Stimulated activated CD4-positive, alpha-beta T cell treated with anti-CD3 and anti-CD28 coated beads, Interleukin-1b, Interleukin-23, amount 100 ng/mL, for 48 hours (primary cell): ENCODE measurements at regions not wholly inside any gene's neighbourhood (a gene's known extent, or its start where the extent isn't known, plus 50 kb on each side); places are given as distances from the start of the nearest gene placed in this dataset.
A peak's percentile ranks its signal among the peaks of the same experiment; 100 is the strongest.
"Not testable (repeated sequence)": the region's sequence is repeated elsewhere in the genome, so short reads cannot be mapped to it uniquely, and the experiment has no call there.

Experiments used
- DNase-seq: peaks from one replicate; pipeline ENCODE4 v3.0.0-alpha.2; 2020

GRCh38 chr6:13874191-13874549, 50.6 kb upstream of the RNF182 start:
- DNase-seq = no peak

DNA sequence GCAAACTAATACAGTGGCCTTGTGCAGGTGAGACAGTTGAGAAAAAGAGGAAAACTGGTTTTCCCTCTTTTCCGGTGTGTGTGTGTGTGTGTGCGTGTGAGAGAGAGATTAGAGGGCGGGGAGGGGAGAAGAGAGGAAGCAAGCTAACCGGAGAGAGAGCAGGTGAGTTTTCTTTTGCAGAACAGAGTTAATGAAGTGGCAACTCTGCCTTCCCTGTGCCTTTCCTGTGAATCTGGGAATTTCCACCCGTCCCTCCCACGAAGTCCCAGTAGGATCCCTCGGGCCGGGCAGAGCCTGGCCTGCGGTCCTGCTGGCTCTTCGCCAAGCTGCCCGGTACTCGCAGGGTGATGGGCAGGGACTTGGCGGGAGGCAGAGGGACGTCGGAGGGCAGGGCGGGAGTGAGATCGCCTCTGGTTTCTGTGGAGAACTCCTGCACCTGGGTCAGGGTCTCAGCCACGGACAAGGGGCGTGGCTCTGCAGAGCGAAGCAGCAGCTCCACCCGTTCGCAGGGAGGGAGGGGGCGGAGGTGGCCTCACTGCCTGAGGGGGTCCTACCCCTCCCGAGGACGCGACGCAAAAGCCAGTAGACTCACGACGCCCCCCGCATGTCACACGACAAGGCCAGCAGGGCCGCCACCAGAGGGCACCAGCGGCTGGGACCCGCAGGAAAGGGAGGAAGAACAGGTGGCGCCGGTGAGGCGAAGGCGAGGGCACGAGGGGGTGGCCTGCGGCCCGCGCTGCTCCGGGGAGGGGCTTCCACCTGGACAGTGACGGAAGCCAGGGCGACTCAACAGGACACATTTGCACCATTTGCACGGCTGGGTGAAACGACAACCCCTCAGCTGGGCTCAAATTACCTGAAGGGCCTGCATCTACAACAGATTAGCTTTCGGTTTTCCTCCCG, 51.2 kb upstream of the RNF182 start:
- peak; percentile 70 for DNase-seq

DNA sequence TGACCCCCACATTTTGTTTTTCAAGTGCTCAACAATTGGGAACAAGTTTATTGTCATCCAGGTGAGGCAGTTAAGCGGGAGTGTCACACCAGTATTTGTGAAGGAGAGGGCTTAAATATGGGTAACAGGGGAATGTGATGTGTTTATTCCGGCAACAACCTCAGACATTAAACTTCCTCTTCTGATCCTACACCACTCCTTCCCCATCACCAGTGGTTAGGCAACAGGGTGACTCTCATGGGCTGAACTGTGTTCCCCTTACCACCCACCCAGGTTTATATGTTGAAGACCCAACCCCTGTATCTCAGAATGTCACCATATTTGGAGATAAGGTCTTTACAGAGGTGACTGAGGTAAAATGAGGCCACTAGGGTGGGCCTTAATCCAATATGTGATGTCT, 52.1 kb upstream of the RNF182 start:
- DNase-seq = no peak

DNA sequence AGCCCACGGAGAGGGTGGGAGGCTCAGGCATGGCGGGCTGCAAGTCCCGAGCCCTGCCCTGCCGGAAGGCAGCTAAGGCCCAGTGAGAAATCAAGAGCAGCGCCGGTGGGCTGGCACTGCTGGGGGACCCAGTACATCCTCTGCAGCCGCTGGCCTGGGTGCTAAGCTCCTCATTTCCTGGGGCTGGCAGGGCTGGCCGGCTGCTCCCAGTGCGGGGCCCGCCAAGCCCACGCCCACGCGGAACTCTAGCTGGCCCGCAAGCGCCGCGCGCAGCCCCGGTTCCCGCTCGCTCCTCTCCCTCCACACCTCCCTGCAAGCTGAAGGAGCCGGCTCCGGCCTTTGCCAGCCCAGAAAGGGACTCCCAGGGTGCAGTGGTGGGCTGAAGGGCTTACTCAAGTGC, 52.7 kb upstream of the RNF182 start:
- not testable (repeated sequence) for DNase-seq

GRCh38 chr6:13870214-13870830, 54.4 kb upstream of the RNF182 start:
- DNase-seq = no peak

DNA sequence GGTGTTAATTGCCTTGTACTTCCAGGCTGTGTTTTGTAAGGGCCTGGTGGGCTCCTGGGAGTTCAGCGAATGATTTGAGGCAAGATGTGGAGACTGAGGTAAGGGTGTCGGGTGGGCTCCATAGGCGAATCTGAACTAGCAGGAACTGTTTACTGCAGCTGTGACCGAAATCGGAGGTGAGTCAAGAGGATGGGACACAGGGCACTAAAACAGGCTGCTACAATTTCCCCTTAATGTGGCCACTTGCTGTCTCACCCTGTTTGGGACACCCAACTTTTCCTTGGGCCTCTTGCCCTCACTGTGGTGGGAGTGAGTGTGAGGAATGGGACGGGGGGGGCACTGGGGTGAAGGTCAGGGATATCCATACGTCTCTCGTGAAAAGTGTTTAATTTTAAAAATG, 53.9 kb upstream of the MCUR1 start:
- DNase-seq = no peak

GRCh38 chr6:13866301-13866700, 51.9 kb upstream of the MCUR1 start:
- no peak for DNase-seq

DNA sequence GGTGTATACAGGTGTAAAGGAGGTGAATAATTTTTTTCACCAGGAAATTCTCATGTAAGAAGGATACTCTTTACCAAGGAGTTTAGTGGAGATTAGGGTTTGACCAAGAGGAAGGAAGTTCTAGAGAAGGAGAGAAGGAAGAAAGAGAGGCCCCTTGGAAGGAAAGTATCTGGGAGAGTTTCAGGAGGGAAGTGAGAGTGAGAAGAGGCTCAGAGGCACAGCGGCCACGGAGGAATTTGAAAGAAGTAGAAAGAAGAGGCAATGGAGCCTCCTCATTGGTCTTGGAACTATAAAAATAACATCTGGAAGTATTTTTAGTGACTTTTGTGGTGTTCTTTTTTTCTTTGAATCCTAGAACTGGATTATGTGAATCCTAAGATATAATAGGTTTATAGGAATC, 50.8 kb upstream of the MCUR1 start:
- DNase-seq = no peak

- DNase-seq = not testable (repeated sequence)
These were observed 50.3 kb upstream of the MCUR1 start for GRCh38 chr6:13864669-13865068.
